Vagina (tissue), 2 donors: ENCODE measurements at regions not wholly inside any gene's neighbourhood (a gene's known extent, or its start where the extent isn't known, plus 50 kb on each side); places are given as distances from the start of the nearest gene placed in this dataset.

Experiments
- POLR2AphosphoS5 ChIP-seq, 2 donors: sonication (generic); formaldehyde crosslinking; IDR thresholded peaks; one replicate each; pipeline ENCODE4 v1.9.0; 2017; ENCODE audit warnings: antibody characterized with exemption in 2 of 2, mild to moderate bottlenecking in 2 of 2, low read depth in 1 of 2; ENCODE audit not compliant: insufficient read depth in 1 of 2
- TF ChIP-seq, protein P1 (sequence below), 3 experiments: fragments of 450-650 bp in 2 of 3; fragments of 200-600 bp in 1 of 3; sonication (generic) in 1 of 3; IDR thresholded peaks; one replicate each; pipeline ENCODE4 v1.5.1; 2017 to 2019; ENCODE audit warnings: antibody characterized with exemption in 3 of 3, mild to moderate bottlenecking in 2 of 3, moderate library complexity in 2 of 3

DNA sequence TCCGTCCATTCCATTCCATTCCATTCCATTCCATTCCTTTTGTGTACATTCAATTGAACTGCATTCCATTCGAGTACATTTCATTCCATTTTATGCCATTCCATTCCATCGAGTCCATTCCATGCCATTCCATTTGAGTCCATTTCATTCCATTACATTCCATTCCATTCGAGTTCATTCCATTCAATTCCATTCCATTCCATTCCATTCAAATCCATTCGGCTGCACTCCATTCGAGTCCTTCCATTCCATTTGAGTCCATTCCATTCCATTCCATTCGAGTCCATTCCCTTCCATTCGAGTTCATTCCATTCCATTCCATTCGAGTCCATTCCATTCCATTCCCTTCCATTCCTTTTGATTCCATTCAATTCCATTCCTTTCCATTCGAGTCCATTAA is 4800.6 kb upstream of the OR11H1 start:
- no peak for TF ChIP-seq POLR2AphosphoS5 (IDR thresholded peaks at IDR 0.05; ENCODE audit: insufficient read depth in 1 of 2, low read depth in 1 of 2)
- TF ChIP-seq, protein P1, sequence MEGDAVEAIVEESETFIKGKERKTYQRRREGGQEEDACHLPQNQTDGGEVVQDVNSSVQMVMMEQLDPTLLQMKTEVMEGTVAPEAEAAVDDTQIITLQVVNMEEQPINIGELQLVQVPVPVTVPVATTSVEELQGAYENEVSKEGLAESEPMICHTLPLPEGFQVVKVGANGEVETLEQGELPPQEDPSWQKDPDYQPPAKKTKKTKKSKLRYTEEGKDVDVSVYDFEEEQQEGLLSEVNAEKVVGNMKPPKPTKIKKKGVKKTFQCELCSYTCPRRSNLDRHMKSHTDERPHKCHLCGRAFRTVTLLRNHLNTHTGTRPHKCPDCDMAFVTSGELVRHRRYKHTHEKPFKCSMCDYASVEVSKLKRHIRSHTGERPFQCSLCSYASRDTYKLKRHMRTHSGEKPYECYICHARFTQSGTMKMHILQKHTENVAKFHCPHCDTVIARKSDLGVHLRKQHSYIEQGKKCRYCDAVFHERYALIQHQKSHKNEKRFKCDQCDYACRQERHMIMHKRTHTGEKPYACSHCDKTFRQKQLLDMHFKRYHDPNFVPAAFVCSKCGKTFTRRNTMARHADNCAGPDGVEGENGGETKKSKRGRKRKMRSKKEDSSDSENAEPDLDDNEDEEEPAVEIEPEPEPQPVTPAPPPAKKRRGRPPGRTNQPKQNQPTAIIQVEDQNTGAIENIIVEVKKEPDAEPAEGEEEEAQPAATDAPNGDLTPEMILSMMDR (IDR thresholded peaks at IDR 0.05) = no peak
